HEK293 (cell line): ENCODE measurements at regions not wholly inside any gene's neighbourhood (a gene's known extent, or its start where the extent isn't known, plus 50 kb on each side); places are given as distances from the start of the nearest gene placed in this dataset.

Experiments used
- CTCF ChIA-PET: fragments of 350-600 bp; formaldehyde crosslinking; extraction: SDS; loops from one replicate; lab custom pipeline; 2021; ENCODE audit warnings: antibody characterized with exemption; lab: Yijun Ruan, JAX
- POLR2A ChIA-PET: fragments of 300-600 bp; formaldehyde crosslinking; extraction: SDS; loops from one replicate; lab custom pipeline; 2020; ENCODE audit warnings: antibody characterized with exemption, inconsistent platforms; lab: Yijun Ruan, JAX
- H3K27ac ChIP-seq: fragments of 200-500 bp; sonication (Bioruptor generic); 2 replicates; pipeline ENCODE4 v1.5.1; 2014; ENCODE audit warnings: low read depth, low read length, control low read depth, inconsistent platforms; ENCODE audit errors: extremely low read depth
- H3K36me3 ChIP-seq, 2 experiments: fragments of 200-500 bp in 1 of 2; sonication (Bioruptor generic) in 1 of 2; 1 replicate in 1 of 2; 2 replicates in 1 of 2; pipeline ENCODE4 v1.5.1; 2014 to 2017; ENCODE audit warnings: inconsistent platforms in 2 of 2, low read length in 2 of 2; ENCODE audit not compliant: control insufficient read depth in 2 of 2, insufficient read depth in 1 of 2
- H3K4me1 ChIP-seq: fragments of 200-500 bp; sonication (Bioruptor generic); 2 replicates; pipeline ENCODE4 v1.5.1; 2014; ENCODE audit warnings: mild to moderate bottlenecking, low read length, inconsistent platforms; ENCODE audit not compliant: control insufficient read depth, insufficient read depth
- H3K4me3 ChIP-seq: 2 replicates; pipeline ENCODE4 v1.5.1; 2011; ENCODE audit warnings: low read depth, mild to moderate bottlenecking, control low read depth, low read length, moderate library complexity
- H3K9me3 ChIP-seq: fragments of 200-500 bp; sonication (Bioruptor generic); 2 replicates; pipeline ENCODE4 v1.5.1; 2014; ENCODE audit warnings: low read depth, low read length, inconsistent platforms; ENCODE audit not compliant: control insufficient read depth, insufficient read depth
- EGR2 ChIP-seq: fragments of 450-650 bp; formaldehyde crosslinking; IDR thresholded peaks from 2 replicates; pipeline ENCODE4 v1.5.1; 2016; ENCODE audit warnings: low read depth, missing biosample characterization, missing genetic modification characterization
- FEZF1 ChIP-seq: fragments of 450-650 bp; formaldehyde crosslinking; IDR thresholded peaks from 2 replicates; pipeline ENCODE4 v1.5.1; 2016; ENCODE audit warnings: missing biosample characterization, missing genetic modification characterization
- GLIS2 ChIP-seq: fragments of 450-650 bp; formaldehyde crosslinking; IDR thresholded peaks from 2 replicates; pipeline ENCODE4 v1.5.1; 2016; ENCODE audit warnings: missing biosample characterization, missing genetic modification characterization
- KLF1 ChIP-seq: fragments of 450-650 bp; formaldehyde crosslinking; IDR thresholded peaks from 2 replicates; pipeline ENCODE4 v1.5.1; 2016; ENCODE audit warnings: missing biosample characterization, missing genetic modification characterization
- SETDB1 ChIP-seq: IDR thresholded peaks from one replicate; pipeline ENCODE4 v1.6.1; 2017; ENCODE audit warnings: mild to moderate bottlenecking, low read length, moderate library complexity, mixed read lengths; ENCODE audit not compliant: insufficient read length
- SP3 ChIP-seq: fragments of 450-650 bp; formaldehyde crosslinking; IDR thresholded peaks from 2 replicates; pipeline ENCODE4 v1.5.1; 2016; ENCODE audit warnings: missing biosample characterization, missing genetic modification characterization
- WT1 ChIP-seq: fragments of 450-650 bp; formaldehyde crosslinking; IDR thresholded peaks from 2 replicates; pipeline ENCODE4 v1.5.1; 2016; ENCODE audit warnings: missing biosample characterization, missing genetic modification characterization
- ZBTB1 ChIP-seq: fragments of 450-650 bp; formaldehyde crosslinking; IDR thresholded peaks from 2 replicates; pipeline ENCODE4 v1.5.1; 2016; ENCODE audit warnings: missing biosample characterization, missing genetic modification characterization
- ZNF274 ChIP-seq, 2 experiments: fragments of 200-500 bp in 1 of 2; fragments of 450-650 bp in 1 of 2; sonication (Bioruptor generic) in 1 of 2; formaldehyde crosslinking in 1 of 2; IDR thresholded peaks; 2 replicates each; pipeline versions ENCODE4 v1.5.1 to v1.6.1; 2014 to 2016; ENCODE audit warnings: borderline replicate concordance in 1 of 2, inconsistent platforms in 1 of 2, low read length in 1 of 2, missing biosample characterization in 1 of 2, missing genetic modification characterization in 1 of 2
- ZNF302 ChIP-seq: fragments of 450-650 bp; formaldehyde crosslinking; IDR thresholded peaks from 2 replicates; pipeline ENCODE4 v1.5.1; 2016; ENCODE audit warnings: missing biosample characterization, missing genetic modification characterization, low read depth
- ZNF341 ChIP-seq: fragments of 450-650 bp; formaldehyde crosslinking; IDR thresholded peaks from 2 replicates; pipeline ENCODE4; 2016; ENCODE audit warnings: low read depth, missing biosample characterization, missing genetic modification characterization
- ZNF37A ChIP-seq: fragments of 450-650 bp; IDR thresholded peaks from 2 replicates; pipeline ENCODE4 v1.5.1; 2018; ENCODE audit warnings: missing biosample characterization, missing genetic modification characterization
- ZNF423 ChIP-seq: fragments of 450-650 bp; formaldehyde crosslinking; IDR thresholded peaks from 2 replicates; pipeline ENCODE4 v1.5.1; 2016; ENCODE audit warnings: missing biosample characterization, missing genetic modification characterization
- ZNF596 ChIP-seq: fragments of 450-650 bp; IDR thresholded peaks from 2 replicates; pipeline ENCODE4 v1.5.0; 2018; ENCODE audit warnings: missing biosample characterization, mild to moderate bottlenecking, missing genetic modification characterization, moderate library complexity
- ZNF621 ChIP-seq: fragments of 450-650 bp; formaldehyde crosslinking; IDR thresholded peaks from 2 replicates; pipeline ENCODE4 v1.5.1; 2017; ENCODE audit warnings: missing biosample characterization, missing genetic modification characterization
- ZNF76 ChIP-seq: fragments of 450-650 bp; formaldehyde crosslinking; IDR thresholded peaks from 2 replicates; pipeline ENCODE4; 2016; ENCODE audit warnings: low read depth, missing biosample characterization, missing genetic modification characterization, borderline replicate concordance
- ZNF777 ChIP-seq: fragments of 450-650 bp; formaldehyde crosslinking; IDR thresholded peaks from 2 replicates; pipeline ENCODE4 v1.5.1; 2017; ENCODE audit warnings: missing biosample characterization, missing genetic modification characterization, borderline replicate concordance
- TF ChIP-seq, protein P1 (sequence below): fragments of 450-650 bp; formaldehyde crosslinking; conservative IDR thresholded peaks from 2 replicates; pipeline ENCODE4 v1.5.1; 2016; ENCODE audit warnings: low read depth, missing biosample characterization, missing genetic modification characterization
- TF ChIP-seq, protein P2 (sequence below): fragments of 450-650 bp; formaldehyde crosslinking; IDR thresholded peaks from 2 replicates; pipeline ENCODE4 v1.5.1; 2016; ENCODE audit warnings: missing biosample characterization, missing genetic modification characterization
- TF ChIP-seq, protein P3 (sequence below): fragments of 450-650 bp; formaldehyde crosslinking; conservative IDR thresholded peaks from 2 replicates; pipeline ENCODE4 v1.5.1; 2016; ENCODE audit warnings: low read depth, missing biosample characterization, missing genetic modification characterization
- TF ChIP-seq, protein P4 (sequence below): fragments of 450-650 bp; formaldehyde crosslinking; IDR thresholded peaks from 2 replicates; pipeline ENCODE4 v1.5.1; 2016; ENCODE audit warnings: missing biosample characterization, missing genetic modification characterization, low read depth

DNA sequence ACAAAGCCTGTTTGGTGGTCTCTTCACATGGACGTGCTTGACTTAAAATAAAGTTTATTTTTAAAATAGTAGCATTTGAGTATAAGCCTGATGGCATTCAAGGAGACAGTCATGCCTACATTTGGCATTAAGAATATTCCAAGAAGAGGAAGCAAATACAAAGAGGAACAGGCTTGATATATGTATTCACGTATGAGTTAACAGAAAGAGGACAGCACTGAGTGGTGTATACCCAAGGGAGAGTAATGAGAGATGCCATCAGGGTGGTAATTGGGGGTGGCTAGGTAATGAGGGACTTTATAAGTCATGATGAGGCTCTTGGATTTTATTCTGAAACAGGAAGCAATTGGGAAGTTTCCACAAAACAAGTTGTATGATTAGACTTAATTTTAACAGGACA is 363.3 kb downstream of the SEMA3D start:
- CTCF ChIA-PET = no interaction called here
- H3K9me3 ChIP-seq = no peaks in the 10 kb centered on the region

DNA sequence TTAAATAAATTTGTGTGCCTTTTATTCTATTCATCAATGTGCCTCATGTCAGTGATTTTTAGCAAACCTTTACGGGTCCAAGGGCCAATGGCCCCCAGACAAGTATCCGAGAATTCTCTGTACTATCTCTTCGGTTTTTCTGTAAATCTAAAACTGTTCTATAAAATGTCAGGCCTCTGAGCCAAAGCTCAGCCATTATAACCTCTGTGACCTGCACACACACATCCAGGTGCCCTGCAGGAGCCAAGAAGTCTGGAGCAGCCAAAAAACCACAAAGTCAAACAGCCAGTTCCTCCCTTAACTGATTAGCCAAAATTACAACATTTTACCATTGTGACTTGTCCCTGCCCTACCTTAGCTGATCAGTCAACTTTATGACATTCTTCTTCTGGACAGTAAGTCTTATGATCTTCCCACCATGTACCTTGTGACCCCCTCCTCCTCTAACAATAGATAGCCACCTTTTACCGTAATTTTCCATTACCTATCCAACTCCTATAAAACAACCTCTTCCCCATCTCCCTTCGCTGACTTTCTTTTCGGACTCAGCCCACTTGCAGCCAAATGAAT is 363.8 kb downstream of the SEMA3D start:
- Histone ChIP-seq H3K9me3 (no peaks in the 10 kb centered on the region), H3K36me3 (no peaks in the 10 kb centered on the region), H3K4me3 (no peak overlapping the region), H3K27ac (no peak overlapping the region), H3K4me1 (no peaks in the 10 kb centered on the region)
- POLR2A ChIA-PET = no interaction called here
- no peak for TF ChIP-seq ZNF777
- TF ChIP-seq, protein P1, sequence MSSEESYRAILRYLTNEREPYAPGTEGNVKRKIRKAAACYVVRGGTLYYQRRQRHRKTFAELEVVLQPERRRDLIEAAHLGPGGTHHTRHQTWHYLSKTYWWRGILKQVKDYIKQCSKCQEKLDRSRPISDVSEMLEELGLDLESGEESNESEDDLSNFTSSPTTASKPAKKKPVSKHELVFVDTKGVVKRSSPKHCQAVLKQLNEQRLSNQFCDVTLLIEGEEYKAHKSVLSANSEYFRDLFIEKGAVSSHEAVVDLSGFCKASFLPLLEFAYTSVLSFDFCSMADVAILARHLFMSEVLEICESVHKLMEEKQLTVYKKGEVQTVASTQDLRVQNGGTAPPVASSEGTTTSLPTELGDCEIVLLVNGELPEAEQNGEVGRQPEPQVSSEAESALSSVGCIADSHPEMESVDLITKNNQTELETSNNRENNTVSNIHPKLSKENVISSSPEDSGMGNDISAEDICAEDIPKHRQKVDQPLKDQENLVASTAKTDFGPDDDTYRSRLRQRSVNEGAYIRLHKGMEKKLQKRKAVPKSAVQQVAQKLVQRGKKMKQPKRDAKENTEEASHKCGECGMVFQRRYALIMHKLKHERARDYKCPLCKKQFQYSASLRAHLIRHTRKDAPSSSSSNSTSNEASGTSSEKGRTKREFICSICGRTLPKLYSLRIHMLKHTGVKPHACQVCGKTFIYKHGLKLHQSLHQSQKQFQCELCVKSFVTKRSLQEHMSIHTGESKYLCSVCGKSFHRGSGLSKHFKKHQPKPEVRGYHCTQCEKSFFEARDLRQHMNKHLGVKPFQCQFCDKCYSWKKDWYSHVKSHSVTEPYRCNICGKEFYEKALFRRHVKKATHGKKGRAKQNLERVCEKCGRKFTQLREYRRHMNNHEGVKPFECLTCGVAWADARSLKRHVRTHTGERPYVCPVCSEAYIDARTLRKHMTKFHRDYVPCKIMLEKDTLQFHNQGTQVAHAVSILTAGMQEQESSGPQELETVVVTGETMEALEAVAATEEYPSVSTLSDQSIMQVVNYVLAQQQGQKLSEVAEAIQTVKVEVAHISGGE (tag by site-specific recombination) = no peak
- TF ChIP-seq ZNF621 (tag by site-specific recombination) = no peak
- no peak for TF ChIP-seq KLF1 (tag by site-specific recombination)
- no peak for TF ChIP-seq FEZF1 (tag by site-specific recombination)
- TF ChIP-seq, protein P2, sequence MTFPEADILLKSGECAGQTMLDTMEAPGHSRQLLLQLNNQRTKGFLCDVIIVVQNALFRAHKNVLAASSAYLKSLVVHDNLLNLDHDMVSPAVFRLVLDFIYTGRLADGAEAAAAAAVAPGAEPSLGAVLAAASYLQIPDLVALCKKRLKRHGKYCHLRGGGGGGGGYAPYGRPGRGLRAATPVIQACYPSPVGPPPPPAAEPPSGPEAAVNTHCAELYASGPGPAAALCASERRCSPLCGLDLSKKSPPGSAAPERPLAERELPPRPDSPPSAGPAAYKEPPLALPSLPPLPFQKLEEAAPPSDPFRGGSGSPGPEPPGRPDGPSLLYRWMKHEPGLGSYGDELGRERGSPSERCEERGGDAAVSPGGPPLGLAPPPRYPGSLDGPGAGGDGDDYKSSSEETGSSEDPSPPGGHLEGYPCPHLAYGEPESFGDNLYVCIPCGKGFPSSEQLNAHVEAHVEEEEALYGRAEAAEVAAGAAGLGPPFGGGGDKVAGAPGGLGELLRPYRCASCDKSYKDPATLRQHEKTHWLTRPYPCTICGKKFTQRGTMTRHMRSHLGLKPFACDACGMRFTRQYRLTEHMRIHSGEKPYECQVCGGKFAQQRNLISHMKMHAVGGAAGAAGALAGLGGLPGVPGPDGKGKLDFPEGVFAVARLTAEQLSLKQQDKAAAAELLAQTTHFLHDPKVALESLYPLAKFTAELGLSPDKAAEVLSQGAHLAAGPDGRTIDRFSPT (tag by site-specific recombination) = no peak
- TF ChIP-seq, protein P3, sequence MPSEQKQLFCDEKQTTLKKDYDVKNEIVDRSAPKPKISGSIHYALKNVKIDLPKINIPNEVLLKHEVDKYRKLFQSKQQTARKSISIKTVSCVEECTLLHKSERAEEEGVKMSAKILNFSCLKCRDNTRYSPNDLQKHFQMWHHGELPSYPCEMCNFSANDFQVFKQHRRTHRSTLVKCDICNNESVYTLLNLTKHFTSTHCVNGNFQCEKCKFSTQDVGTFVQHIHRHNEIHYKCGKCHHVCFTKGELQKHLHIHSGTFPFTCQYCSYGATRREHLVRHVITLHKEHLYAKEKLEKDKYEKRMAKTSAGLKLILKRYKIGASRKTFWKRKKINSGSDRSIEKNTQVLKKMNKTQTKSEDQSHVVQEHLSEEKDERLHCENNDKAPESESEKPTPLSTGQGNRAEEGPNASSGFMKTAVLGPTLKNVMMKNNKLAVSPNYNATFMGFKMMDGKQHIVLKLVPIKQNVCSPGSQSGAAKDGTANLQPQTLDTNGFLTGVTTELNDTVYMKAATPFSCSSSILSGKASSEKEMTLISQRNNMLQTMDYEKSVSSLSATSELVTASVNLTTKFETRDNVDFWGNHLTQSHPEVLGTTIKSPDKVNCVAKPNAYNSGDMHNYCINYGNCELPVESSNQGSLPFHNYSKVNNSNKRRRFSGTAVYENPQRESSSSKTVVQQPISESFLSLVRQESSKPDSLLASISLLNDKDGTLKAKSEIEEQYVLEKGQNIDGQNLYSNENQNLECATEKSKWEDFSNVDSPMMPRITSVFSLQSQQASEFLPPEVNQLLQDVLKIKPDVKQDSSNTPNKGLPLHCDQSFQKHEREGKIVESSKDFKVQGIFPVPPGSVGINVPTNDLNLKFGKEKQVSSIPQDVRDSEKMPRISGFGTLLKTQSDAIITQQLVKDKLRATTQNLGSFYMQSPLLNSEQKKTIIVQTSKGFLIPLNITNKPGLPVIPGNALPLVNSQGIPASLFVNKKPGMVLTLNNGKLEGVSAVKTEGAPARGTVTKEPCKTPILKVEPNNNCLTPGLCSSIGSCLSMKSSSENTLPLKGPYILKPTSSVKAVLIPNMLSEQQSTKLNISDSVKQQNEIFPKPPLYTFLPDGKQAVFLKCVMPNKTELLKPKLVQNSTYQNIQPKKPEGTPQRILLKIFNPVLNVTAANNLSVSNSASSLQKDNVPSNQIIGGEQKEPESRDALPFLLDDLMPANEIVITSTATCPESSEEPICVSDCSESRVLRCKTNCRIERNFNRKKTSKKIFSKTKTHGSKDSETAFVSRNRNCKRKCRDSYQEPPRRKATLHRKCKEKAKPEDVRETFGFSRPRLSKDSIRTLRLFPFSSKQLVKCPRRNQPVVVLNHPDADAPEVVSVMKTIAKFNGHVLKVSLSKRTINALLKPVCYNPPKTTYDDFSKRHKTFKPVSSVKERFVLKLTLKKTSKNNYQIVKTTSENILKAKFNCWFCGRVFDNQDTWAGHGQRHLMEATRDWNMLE (tag by site-specific recombination) = no peak
- TF ChIP-seq ZNF37A (tag by site-specific recombination) = no peak
- no peak for TF ChIP-seq EGR2 (tag by site-specific recombination)
- TF ChIP-seq SETDB1 = no peak
- TF ChIP-seq ZBTB1 (tag by site-specific recombination) = no peak
- TF ChIP-seq ZNF274 (IDR thresholded peaks at IDR 0.05; ENCODE audit: low read length) = no peak
- no peak for TF ChIP-seq ZNF274 (tag by site-specific recombination; IDR thresholded peaks at IDR 0.05; ENCODE audit: borderline replicate concordance)
- TF ChIP-seq WT1 (tag by site-specific recombination) = no peak
- no peak for TF ChIP-seq ZNF423 (tag by site-specific recombination)
- no peak for TF ChIP-seq SP3 (tag by site-specific recombination)
- TF ChIP-seq ZNF341 = no peak
- CTCF ChIA-PET = no interaction called here

More for the DNA sequence above, 363.3 kb downstream of the SEMA3D start:
- H3K4me1 ChIP-seq = no peaks in the 10 kb centered on the region
- H3K36me3 ChIP-seq = no peaks in the 10 kb centered on the region
- TF ChIP-seq GLIS2 (tag by site-specific recombination) = no peak
- no peak for TF ChIP-seq ZNF302
- TF ChIP-seq ZNF76 = no peak
- no peak for TF ChIP-seq ZNF341
- TF ChIP-seq, protein P4, sequence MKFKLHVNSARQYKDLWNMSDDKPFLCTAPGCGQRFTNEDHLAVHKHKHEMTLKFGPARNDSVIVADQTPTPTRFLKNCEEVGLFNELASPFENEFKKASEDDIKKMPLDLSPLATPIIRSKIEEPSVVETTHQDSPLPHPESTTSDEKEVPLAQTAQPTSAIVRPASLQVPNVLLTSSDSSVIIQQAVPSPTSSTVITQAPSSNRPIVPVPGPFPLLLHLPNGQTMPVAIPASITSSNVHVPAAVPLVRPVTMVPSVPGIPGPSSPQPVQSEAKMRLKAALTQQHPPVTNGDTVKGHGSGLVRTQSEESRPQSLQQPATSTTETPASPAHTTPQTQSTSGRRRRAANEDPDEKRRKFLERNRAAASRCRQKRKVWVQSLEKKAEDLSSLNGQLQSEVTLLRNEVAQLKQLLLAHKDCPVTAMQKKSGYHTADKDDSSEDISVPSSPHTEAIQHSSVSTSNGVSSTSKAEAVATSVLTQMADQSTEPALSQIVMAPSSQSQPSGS = no peak
- TF ChIP-seq ZNF596 (tag by site-specific recombination) = no peak
- H3K4me3 ChIP-seq = no peak overlapping the region
- POLR2A ChIA-PET = no interaction called here
- no peak overlapping the region for H3K27ac ChIP-seq
